GM12891 (cell line): ENCODE measurements at regions not wholly inside any gene's neighbourhood (a gene's known extent, or its start where the extent isn't known, plus 50 kb on each side); places are given as distances from the start of the nearest gene placed in this dataset.

Experiments
- POLR2A ChIP-seq: IDR thresholded peaks from 2 replicates; pipeline ENCODE4 v1.6.1; 2011; ENCODE audit warnings: low read depth, low read length, control low read depth
- POLR2AphosphoS5 ChIP-seq: IDR thresholded peaks from 2 replicates; pipeline ENCODE4 v1.6.1; 2011; ENCODE audit warnings: low read depth, low read length, control low read depth
- TAF1 ChIP-seq: IDR thresholded peaks from 2 replicates; pipeline ENCODE4 v1.6.1; 2011; ENCODE audit warnings: low read depth, low read length, control low read depth

GRCh38 chr6:103326760-103327757 lies 1532.7 kb downstream of the HACE1 start:
- TF ChIP-seq POLR2A, result no peak
- no peak for TF ChIP-seq TAF1
- no peak for TF ChIP-seq POLR2AphosphoS5
